MM.1S (cell line): ENCODE measurements at regions not wholly inside any gene's neighbourhood (a gene's known extent, or its start where the extent isn't known, plus 50 kb on each side); places are given as distances from the start of the nearest gene placed in this dataset.

Experiments used
- CTCF ChIP-seq: fragments of 300-600 bp; sonication (generic); IDR thresholded peaks from 2 replicates; pipeline ENCODE4 v1.5.1; 2016; ENCODE audit warnings: antibody characterized with exemption, low read length, mixed read lengths
- EZH2 ChIP-seq: fragments of 300-600 bp; sonication (generic); optimal IDR thresholded peaks from 2 replicates; pipeline ENCODE3; 2017; ENCODE audit warnings: low read depth, mild to moderate bottlenecking, antibody characterized with exemption, low read length, mixed read lengths
- EZH2phosphoT487 ChIP-seq: fragments of 300-600 bp; sonication (generic); IDR thresholded peaks from 2 replicates; pipeline ENCODE4 v1.6.1; 2018; ENCODE audit warnings: antibody characterized with exemption, low read length

DNA sequence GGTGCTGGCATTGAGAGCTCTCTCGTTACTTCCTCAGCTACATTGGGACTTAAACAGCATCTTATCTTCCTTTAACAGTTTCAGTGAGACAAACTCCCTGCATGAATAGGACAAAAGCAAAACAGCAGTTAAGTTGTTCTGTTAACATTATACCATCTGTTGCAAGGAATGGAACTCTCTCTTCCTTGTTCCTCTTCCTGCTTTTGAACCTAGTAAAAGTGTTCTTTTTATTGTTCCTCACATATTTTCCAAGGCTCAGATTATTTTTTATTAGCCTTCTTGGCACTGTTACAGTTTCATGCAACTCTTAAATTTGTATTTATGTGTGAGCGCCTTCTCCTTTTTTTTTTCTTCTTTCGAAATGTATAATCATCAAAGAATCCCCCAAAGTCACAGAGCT, 202.6 kb upstream of the UFM1 start:
- TF ChIP-seq CTCF (no peak), EZH2phosphoT487 (no peak), EZH2 (no peak)
